ENCODE measurements at regions not wholly inside any gene's neighbourhood (a gene's known extent, or its start where the extent isn't known, plus 50 kb on each side); places are given as distances from the start of the nearest gene placed in this dataset.
"Not testable (repeated sequence)": the region's sequence is repeated elsewhere in the genome, so short reads cannot be mapped to it uniquely, and the experiment has no call there.

DNA sequence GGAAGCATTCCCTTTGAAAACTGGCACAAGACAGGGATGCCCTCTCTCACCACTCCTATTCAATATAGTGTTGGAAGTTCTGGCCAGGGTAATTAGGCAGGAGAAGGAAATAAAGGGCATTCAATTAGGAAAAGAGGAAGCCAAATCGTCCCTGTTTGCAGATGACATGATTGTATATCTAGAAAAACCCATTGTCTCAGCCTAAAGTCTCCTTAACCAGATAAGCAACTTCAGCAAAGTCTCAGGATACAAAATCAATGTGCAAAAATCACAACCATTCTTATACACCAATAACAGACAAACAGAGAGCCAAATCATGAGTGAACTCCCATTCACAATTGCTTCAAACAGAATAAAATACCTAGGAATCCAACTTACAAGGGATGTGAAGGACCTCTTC lies 1521.3 kb upstream of the TPTE start:
- TF ChIP-seq, protein P1, sequence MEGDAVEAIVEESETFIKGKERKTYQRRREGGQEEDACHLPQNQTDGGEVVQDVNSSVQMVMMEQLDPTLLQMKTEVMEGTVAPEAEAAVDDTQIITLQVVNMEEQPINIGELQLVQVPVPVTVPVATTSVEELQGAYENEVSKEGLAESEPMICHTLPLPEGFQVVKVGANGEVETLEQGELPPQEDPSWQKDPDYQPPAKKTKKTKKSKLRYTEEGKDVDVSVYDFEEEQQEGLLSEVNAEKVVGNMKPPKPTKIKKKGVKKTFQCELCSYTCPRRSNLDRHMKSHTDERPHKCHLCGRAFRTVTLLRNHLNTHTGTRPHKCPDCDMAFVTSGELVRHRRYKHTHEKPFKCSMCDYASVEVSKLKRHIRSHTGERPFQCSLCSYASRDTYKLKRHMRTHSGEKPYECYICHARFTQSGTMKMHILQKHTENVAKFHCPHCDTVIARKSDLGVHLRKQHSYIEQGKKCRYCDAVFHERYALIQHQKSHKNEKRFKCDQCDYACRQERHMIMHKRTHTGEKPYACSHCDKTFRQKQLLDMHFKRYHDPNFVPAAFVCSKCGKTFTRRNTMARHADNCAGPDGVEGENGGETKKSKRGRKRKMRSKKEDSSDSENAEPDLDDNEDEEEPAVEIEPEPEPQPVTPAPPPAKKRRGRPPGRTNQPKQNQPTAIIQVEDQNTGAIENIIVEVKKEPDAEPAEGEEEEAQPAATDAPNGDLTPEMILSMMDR (IDR thresholded peaks at IDR 0.05) = not testable (repeated sequence)
- not testable (repeated sequence) for TF ChIP-seq POLR2A (IDR thresholded peaks at IDR 0.05)
